IgD-negative memory B cell (primary cell): ENCODE measurements at regions not wholly inside any gene's neighbourhood (a gene's known extent, or its start where the extent isn't known, plus 50 kb on each side); places are given as distances from the start of the nearest gene placed in this dataset.

Experiments
- H3K27ac Mint-ChIP-seq, 3 donors: one replicate each; pipeline ENCODE4 v1.8.0; 2020 to 2022; ENCODE audit warnings: mild to moderate bottlenecking in 3 of 3, mixed read lengths in 3 of 3, moderate library complexity in 1 of 3
- H3K27me3 Mint-ChIP-seq: one replicate; pipeline ENCODE4 v1.8.0; 2021; ENCODE audit warnings: mixed read lengths
- H3K36me3 Mint-ChIP-seq: one replicate; pipeline ENCODE4 v1.8.0; 2020; ENCODE audit warnings: mild to moderate bottlenecking, mixed read lengths
- H3K4me1 Mint-ChIP-seq, 3 donors: one replicate each; pipeline ENCODE4 v1.8.0; 2020 to 2022; ENCODE audit warnings: mixed read lengths in 3 of 3, mild to moderate bottlenecking in 1 of 3
- H3K4me3 Mint-ChIP-seq, 4 donors: one replicate each; pipeline ENCODE4 v1.8.0; 2020 to 2022; ENCODE audit warnings: mild to moderate bottlenecking in 4 of 4, mixed read lengths in 4 of 4, moderate library complexity in 3 of 4
- H3K9me3 Mint-ChIP-seq, 3 donors: one replicate each; pipeline ENCODE4 v1.8.0; 2020 to 2021; ENCODE audit warnings: mixed read lengths in 3 of 3, mild to moderate bottlenecking in 1 of 3

DNA sequence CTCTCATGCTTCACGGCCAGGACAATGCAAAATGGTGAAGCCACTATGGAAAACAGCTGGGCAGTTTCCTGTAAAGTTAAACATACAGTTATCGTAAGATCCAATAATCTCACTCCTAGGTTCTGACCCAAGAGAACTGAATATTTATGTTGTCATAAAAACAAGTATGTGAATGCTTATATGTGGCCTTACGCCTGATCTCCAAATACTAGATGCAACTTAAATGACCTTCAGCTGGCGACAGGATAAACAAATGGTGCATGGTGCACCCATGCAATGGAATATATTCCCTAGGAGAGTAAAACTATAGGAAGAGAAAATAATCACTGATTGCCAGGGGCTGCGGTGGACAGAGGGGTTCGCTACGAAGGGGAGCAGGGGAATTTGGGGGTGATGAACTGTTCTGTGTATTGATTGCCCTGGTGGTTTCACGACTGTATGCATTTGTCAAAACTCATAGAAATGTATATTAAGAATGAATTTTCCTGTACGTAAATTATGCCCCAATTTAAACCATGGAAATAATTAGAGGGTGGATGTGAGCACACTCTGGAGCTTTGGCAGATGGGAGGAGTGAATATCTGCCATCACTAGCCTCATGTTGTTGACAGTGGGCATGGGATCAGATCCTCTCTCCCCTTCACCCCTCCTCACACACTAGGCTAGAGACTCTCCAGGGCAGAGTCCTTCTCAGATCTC is 100.8 kb upstream of the MYCN start:
- peaks cover 0 to 3% (median 0%) of the 10 kb centered on the region in 3 donors for H3K4me1 Mint-ChIP-seq
- H3K27me3 Mint-ChIP-seq: no peaks in the 10 kb centered on the region

DNA sequence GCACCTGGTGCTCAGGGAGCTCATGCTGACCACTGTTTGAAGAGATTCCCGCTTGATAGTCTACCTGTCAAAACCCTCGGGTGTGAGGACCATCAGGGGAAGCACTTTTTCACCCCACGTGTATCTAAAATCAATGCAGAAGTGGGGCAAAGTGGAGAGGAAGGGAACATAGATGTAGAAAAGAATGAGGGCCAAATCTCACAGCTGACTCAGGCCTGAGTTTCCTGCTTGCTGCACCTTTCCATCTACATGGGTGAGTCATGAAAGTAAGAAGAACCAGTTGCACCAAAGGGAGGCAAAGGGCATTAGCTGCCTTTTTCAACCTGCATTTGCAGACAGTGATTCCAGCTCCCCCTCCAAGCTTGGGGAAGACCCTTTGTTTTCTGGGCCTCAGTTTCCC is 100.2 kb upstream of the MYCN start:
- Mint-ChIP-seq H3K4me3 (no peak overlapping the region), H3K27me3 (no peaks in the 10 kb centered on the region), H3K4me1 (peaks cover 0 to 3% (median 0%) of the 10 kb centered on the region in 3 donors), H3K27ac (no peak overlapping the region), H3K36me3 (peaks cover 2% of the 10 kb centered on the region), H3K9me3 (peaks cover 0 to 2% (median 2%) of the 10 kb centered on the region in 3 donors)

More for the DNA sequence above, 100.8 kb upstream of the MYCN start:
- Mint-ChIP-seq H3K9me3 (peaks cover 0 to 2% (median 2%) of the 10 kb centered on the region in 3 donors), H3K27ac (no peak overlapping the region), H3K36me3 (no peaks in the 10 kb centered on the region), H3K4me3 (no peak overlapping the region)

DNA sequence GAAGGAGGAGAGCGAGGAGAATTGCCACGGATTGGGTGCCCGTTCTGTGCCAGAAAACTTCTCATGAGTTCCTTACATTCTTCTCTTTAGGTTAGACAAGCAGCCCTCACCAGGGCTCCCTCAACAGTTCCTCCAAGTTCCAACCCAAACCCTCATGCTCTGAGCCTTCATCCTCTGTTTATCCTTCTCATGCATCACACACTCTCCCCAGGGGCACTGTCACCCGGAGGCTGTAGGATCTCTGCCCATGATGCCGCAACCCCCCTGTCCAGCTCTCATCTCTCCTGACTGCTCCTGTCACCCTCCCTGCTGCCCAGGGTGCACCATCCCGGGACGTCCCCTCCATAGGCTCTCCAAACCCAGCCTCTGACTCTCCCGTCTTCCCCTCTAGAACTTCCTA is 99.4 kb upstream of the MYCN start:
- Mint-ChIP-seq H3K9me3 (peaks cover 0 to 2% (median 0%) of the 10 kb centered on the region in 3 donors), H3K27me3 (no peaks in the 10 kb centered on the region), H3K4me3 (no peak overlapping the region), H3K36me3 (peaks cover 2% of the 10 kb centered on the region), H3K4me1 (peaks cover 0 to 3% (median 0%) of the 10 kb centered on the region in 3 donors), H3K27ac (no peak overlapping the region)

DNA sequence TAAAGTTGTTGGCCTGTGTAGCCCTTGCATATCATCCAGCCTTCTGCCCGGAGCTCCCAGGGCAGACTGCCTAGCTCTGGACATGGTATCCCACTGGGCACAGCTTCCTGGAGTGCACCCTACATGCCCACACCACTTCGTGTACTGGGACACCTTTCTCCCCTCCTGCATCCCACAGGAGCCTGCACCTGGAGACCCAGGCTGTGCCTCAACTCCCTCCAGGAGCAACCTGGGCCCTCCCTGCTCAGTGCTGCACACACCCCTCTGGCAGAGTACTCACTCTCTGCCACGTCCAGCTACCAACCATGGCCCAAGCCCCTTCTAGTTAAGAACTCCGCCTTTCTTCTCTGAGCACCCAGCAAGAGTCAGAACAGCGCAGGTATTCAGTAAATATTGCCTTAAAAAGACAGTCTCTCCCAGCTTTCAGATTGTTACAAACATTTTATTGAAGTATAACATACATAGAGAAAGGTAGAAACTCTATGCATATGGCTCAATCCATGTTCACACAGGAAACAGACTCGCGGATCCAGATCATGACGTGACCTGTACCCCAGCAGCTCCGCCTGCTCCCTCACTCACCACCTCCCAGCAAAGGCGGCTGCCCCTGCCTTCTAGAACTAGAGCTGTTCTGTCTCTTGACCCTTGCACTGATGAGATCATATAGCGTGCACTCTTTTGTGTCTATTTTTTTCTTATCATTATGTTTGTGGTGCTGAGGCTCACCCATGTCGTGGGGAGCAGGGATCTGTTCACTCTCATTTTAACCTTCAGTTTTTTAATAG is 98.4 kb upstream of the MYCN start:
- H3K9me3 Mint-ChIP-seq: peaks cover 0 to 2% (median 0%) of the 10 kb centered on the region in 3 donors
- H3K36me3 Mint-ChIP-seq: peaks cover 2% of the 10 kb centered on the region
- H3K27me3 Mint-ChIP-seq: no peaks in the 10 kb centered on the region
- no peak overlapping the region for H3K4me3 Mint-ChIP-seq
- no peaks in the 10 kb centered on the region for H3K4me1 Mint-ChIP-seq
- H3K27ac Mint-ChIP-seq: no peak overlapping the region

DNA sequence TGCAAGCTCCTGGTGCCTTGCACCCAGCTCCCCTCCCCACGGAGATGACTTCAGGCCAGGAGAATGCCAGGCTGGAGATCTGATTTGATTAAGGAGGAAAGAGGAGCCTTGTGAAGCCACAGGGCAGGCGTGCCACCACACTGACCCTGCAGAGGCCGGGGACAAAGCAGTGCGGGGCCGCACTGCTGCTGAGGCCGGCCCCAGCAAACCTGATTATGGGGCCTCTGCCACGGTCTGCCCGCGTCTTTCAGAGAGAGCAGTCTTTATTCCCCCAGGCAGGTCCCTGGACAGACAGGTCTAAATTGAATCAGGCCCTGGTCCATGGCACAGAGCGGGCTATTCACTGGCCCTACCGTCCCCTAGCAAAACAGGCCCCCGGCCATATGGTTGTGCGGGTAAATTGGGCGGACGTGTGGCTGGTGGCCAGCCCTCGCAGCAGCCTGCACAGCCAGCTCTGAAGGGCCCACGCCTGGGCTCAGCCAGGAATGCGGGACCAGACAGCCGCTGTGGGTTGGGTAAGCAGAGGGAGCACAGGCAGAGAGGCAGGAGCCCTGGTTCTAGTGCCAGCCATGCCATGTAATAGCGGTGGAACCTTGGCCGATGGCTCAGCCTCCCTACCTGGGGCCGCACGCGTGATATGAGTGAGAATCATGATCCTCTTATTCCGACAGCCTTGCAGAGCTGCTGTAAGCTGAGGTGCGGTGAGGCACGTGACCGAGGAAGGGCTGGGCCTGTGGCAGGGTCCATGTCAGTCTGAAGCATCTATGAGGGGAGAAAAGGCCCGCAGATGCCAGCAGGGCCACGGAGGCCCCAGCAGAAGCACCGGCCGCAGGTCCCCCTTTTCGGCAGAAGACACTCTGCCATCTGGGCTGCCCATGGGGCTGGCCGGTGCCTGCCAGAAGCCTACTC is 97.3 kb upstream of the MYCN start:
- Mint-ChIP-seq H3K27ac (no peak overlapping the region), H3K27me3 (no peaks in the 10 kb centered on the region), H3K4me1 (no peaks in the 10 kb centered on the region), H3K36me3 (peaks cover 2% of the 10 kb centered on the region), H3K9me3 (peaks cover 0 to 2% (median 0%) of the 10 kb centered on the region in 3 donors), H3K4me3 (no peak overlapping the region)

DNA sequence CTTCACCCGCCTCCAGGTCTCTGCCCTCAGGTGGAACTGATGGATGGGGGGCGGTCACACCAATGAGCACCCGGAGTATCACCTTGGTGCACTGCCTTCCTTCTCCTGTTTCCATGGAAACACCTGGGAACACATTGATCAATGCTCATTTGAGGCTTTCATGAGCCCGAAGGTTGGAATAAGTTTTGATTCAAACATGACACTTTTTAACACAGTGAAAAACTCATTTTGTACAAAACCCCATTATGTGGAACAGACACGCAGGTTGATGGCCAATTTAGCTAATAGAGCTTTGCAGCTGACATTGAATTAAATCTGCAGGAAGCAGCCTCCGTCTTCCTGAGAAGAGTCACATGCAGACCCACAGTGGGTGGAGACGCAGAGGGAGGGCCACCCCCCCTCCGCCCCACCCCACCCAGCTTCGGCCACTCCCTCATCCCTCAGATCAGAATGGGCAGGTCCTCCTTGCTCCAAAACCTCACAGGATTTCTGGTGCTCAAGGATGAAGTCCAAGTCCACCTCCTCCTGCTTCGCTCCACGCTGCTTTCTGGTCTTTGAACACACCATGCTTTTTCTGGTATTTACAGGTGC is 96.0 kb upstream of the MYCN start:
- Mint-ChIP-seq H3K4me1 (no peaks in the 10 kb centered on the region), H3K4me3 (no peak overlapping the region), H3K36me3 (peaks cover 2% of the 10 kb centered on the region), H3K27me3 (no peaks in the 10 kb centered on the region), H3K27ac (no peak overlapping the region), H3K9me3 (peaks cover 0 to 2% (median under 1%) of the 10 kb centered on the region in 3 donors)

DNA sequence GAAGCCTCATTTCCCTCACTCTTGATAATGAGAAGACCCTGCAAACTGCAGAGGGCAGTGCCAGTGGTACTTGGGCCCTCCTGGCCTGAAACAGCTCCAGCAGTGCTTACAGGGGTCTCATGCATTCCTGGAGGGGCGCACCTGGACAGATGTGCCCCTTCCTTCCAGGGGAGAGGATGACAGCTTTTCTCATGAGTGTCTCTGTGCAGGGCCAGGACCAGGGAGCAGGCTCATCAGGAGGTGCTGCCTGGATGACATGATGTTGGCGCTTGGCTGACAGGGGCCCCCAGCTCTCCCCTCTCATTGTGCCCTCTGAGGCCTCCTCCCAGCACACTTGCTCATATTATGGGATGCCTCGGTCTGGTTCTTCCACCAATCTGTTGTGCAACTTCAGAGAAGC is 95.1 kb upstream of the MYCN start:
- H3K27ac Mint-ChIP-seq: no peak overlapping the region
- peaks cover 2% of the 10 kb centered on the region for H3K36me3 Mint-ChIP-seq
- H3K4me3 Mint-ChIP-seq: no peak overlapping the region
- no peaks in the 10 kb centered on the region for H3K4me1 Mint-ChIP-seq
- peaks cover 2 to 4% (median 4%) of the 10 kb centered on the region in 3 donors for H3K9me3 Mint-ChIP-seq
- no peaks in the 10 kb centered on the region for H3K27me3 Mint-ChIP-seq

DNA sequence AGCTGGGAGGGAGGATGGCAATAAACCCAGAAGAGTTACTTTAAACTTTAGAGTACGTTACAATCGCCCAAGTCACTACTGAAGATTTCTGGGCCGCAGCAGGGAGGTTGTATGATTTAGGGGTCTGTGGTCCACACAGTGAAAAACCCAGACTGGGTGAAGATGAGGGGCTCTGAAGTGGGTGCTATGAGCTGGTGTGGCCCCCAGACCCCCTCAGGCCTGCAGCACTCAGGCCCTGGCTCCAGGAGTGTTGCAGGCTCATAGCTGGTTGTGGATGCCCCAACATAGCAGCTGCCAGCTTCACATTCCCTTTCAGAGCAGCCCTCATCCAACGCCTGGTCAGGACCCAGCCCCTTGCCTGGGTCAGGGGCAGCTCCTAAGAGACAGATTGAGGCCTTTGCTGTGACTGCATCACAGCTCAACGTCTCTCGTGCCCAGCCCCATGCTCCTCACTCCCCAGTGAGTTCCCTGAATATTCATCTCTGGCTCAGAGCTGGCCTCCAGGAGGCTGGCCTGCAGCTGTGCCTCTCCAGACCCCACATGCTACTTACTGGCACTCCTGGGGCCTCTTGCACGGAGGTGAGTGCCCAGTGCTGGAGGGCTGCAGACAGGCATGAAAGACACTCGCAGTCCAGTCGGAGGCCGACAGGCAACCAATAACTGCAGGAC is 94.5 kb upstream of the MYCN start:
- H3K4me1 Mint-ChIP-seq: no peaks in the 10 kb centered on the region
- no peak overlapping the region for H3K27ac Mint-ChIP-seq
- peaks cover 2 to 4% (median 4%) of the 10 kb centered on the region in 3 donors for H3K9me3 Mint-ChIP-seq
- peaks cover 2% of the 10 kb centered on the region for H3K36me3 Mint-ChIP-seq
- H3K4me3 Mint-ChIP-seq: no peak overlapping the region
- no peaks in the 10 kb centered on the region for H3K27me3 Mint-ChIP-seq

DNA sequence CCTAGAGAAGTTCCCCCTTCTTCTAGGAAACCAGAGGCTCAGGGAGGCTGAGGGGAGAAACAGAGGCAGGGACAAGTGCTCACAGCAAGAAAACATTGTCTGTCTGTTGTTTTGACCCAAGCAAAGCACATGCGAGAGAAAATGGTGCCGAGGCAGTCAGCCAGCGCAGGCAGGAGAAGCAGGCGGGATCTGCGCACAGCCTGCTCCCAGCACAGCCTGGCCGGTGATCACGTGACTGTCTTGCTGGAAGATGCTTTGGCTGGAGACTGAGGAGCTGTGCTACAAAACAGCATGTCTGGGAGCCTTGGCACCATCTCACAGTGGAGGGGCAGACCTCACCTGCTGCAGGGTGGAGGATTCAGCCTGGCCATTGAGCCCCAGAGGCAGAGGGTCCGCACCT is 93.7 kb upstream of the MYCN start:
- Mint-ChIP-seq H3K4me3 (no peak overlapping the region), H3K27me3 (no peaks in the 10 kb centered on the region), H3K4me1 (no peaks in the 10 kb centered on the region), H3K27ac (no peak overlapping the region), H3K9me3 (peaks cover 2 to 4% (median 4%) of the 10 kb centered on the region in 3 donors), H3K36me3 (peaks cover 2% of the 10 kb centered on the region)

DNA sequence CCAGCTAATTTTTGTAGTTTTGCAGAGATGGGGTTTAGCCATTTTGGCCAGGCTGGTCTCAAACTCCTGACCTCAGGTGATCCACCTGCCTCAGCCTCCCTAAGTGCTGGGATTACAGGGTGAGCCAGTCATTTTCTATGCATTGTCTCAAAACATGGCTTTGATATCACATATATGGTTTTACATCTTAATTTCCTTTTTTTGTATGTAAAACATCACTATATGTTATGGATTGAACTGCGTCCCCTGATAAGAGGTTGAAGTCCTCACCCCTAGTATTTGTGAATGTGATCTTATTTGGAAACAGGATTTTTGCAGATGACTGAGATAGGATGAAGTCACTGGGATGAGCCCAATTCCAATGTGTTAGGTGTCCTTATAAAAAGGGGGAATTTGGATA is 89.8 kb upstream of the MYCN start:
- H3K4me3 Mint-ChIP-seq: no peak overlapping the region
- H3K27me3 Mint-ChIP-seq: peaks cover 1% of the 10 kb centered on the region

DNA sequence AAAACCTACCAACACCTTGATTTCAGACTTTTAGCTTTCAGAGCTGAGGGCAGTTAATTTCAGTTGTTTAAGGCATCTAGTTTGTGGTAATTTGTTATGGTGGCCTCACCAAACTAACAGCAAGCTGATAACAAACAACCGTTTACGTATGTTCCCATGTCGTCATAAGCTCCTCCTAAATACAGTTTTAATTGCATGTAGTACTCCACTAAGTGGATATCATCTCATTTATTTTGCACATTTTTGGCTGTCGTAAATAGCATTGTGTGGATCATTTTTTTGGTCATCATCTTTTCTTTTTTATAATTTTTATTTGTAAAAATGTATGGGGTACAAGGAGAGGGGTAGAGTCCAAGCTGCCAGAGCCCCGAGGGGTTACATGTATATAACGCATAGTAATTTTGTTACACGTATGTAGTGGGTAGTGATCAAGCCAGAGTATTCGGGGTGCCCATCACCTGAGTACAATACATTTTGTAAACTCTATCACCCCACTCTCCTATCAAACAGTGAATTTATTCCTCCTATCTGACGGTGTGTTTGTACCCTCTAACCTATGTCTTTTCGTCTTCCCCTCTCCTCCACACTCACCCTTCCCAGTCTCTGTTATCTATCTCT is 89.2 kb upstream of the MYCN start:
- peaks cover 2 to 8% (median 6%) of the 10 kb centered on the region in 3 donors for H3K9me3 Mint-ChIP-seq
- no peaks in the 10 kb centered on the region for H3K4me1 Mint-ChIP-seq
- no peak overlapping the region for H3K27ac Mint-ChIP-seq
- H3K27me3 Mint-ChIP-seq: peaks cover 1% of the 10 kb centered on the region
- no peak overlapping the region for H3K4me3 Mint-ChIP-seq
- peaks cover 1% of the 10 kb centered on the region for H3K36me3 Mint-ChIP-seq

More for the DNA sequence above, 89.8 kb upstream of the MYCN start:
- Mint-ChIP-seq H3K27ac (no peak overlapping the region), H3K4me1 (no peaks in the 10 kb centered on the region), H3K36me3 (peaks cover 1% of the 10 kb centered on the region), H3K9me3 (peaks cover 2 to 7% (median 4%) of the 10 kb centered on the region in 3 donors)

DNA sequence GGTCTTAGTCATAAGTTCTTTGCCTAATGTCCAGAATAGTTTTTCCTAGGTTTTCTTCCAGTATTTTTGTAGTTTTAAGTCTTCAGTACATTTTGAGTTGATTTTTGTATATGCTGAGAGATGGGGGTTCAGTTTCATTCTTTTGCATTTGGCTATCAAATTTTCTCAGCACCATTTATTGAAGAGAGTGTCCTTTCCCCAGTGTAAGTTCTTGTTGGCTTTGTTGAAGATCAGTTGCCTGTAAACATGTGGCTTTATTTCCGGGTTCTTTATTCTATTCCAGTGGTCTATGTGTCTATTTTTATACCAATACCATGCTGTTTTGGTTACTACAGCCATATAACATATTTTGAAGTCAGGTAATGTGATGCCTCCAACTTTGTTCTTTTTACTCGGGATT is 87.5 kb upstream of the MYCN start:
- H3K36me3 Mint-ChIP-seq: peaks cover 1% of the 10 kb centered on the region
- peaks cover 4% of the 10 kb centered on the region for H3K27me3 Mint-ChIP-seq
- no peak overlapping the region for H3K4me3 Mint-ChIP-seq
- peaks cover 0 to 11% (median 6%) of the 10 kb centered on the region in 3 donors for H3K9me3 Mint-ChIP-seq
- H3K27ac Mint-ChIP-seq: no peak overlapping the region
- no peaks in the 10 kb centered on the region for H3K4me1 Mint-ChIP-seq

DNA sequence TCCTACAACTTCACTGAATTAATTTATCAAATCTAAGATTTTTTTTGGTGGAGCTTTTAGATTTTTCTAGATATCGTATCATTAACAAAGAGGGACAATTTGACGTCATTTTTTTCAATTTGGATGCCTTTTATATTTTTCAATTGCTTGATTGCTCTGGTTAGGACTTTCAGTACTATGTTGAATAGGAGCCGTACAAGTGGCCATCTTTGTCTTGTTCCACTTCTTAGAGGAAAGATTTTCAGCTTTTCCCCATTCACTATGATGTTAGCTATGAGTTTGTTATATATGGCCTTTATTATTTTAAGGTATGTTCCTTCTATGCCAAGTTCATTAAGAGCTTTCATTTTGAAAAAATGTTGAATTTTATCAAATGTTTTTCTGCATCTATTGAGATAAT is 86.4 kb upstream of the MYCN start:
- Mint-ChIP-seq H3K4me1 (peaks cover 0 to under 1% (median 0%) of the 10 kb centered on the region in 3 donors), H3K36me3 (peaks cover 1% of the 10 kb centered on the region), H3K9me3 (peaks cover 0 to 11% (median 6%) of the 10 kb centered on the region in 3 donors), H3K27ac (no peak overlapping the region), H3K4me3 (no peak overlapping the region), H3K27me3 (peaks cover 4% of the 10 kb centered on the region)
